AG09309 (cell line): ENCODE measurements at regions not wholly inside any gene's neighbourhood (a gene's known extent, or its start where the extent isn't known, plus 50 kb on each side); places are given as distances from the start of the nearest gene placed in this dataset.

Experiments used
- DNase-seq: peaks from one replicate; pipeline ENCODE4 v3.0.0-alpha.2; 2010; ENCODE audit warnings: low read depth
- H3K4me3 ChIP-seq: 2 replicates; pipeline ENCODE4 v1.5.1; 2011; ENCODE audit warnings: mild to moderate bottlenecking, low read depth, low read length, moderate library complexity; ENCODE audit not compliant: control insufficient read depth
- CTCF ChIP-seq: IDR thresholded peaks from 2 replicates; pipeline ENCODE4 v1.5.1; 2011; ENCODE audit warnings: mild to moderate bottlenecking, low read depth, low read length, inconsistent platforms; ENCODE audit not compliant: insufficient read depth, control insufficient read depth; ENCODE audit errors: missing control alignments

GRCh38 chr10:113987156-113987555 lies 56.5 kb upstream of the ADRB1 start:
- no peak for TF ChIP-seq CTCF

GRCh38 chr10:113987805-113988204 lies 55.9 kb upstream of the ADRB1 start:
- H3K4me3 ChIP-seq = no peak overlapping the region
- no peak for TF ChIP-seq CTCF
- no peak for DNase-seq

More at GRCh38 chr10:113987156-113987555, 56.5 kb upstream of the ADRB1 start:
- H3K4me3 ChIP-seq = no peak overlapping the region
- no peak for DNase-seq

- no peak for TF ChIP-seq CTCF
- no peak for DNase-seq
- H3K4me3 ChIP-seq = no peak overlapping the region
Measured at GRCh38 chr10:113988535-113988934, 55.1 kb upstream of the ADRB1 start.

DNA sequence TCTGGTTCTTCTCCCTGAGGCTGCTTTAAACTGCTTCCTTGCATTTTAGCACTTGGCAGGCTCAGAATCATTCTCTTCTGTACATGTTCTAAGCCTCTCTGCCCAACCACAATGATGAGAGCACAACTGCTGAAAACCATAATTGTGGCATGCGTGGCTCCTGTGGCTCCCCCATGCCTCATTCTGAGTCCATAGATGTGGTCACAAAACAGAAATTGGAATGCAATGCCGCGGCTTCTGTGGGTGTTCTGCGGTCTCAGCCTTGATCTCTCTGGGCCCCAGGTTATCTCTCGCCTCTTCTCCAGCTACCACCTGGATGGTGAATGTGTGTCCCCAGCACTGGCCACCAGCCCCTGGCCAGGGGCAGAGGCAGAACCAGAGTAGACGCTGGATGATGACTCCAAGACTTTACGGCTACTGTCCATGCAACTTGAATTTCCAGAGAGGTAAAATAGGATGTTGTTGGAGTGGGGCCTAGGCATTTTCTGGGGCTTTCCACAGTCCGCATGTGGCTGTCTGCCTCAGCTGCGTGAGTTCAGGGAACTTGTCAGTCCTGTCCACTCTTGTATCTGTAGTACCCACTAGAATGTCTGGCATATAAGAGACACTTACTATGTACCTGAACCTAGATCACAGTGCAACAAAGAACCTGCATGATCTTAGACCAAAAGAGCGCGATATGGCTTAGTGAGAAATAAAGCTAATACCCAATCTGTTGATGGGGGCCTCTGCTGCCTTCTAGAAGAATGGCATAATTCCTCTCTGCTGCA lies 52.4 kb upstream of the ADRB1 start:
- DNase-seq = no peak
- no peak for TF ChIP-seq CTCF
- no peak overlapping the region for H3K4me3 ChIP-seq

GRCh38 chr10:113992471-113993011 lies 51.1 kb upstream of the ADRB1 start:
- DNase-seq = no peak
- no peak for TF ChIP-seq CTCF

DNA sequence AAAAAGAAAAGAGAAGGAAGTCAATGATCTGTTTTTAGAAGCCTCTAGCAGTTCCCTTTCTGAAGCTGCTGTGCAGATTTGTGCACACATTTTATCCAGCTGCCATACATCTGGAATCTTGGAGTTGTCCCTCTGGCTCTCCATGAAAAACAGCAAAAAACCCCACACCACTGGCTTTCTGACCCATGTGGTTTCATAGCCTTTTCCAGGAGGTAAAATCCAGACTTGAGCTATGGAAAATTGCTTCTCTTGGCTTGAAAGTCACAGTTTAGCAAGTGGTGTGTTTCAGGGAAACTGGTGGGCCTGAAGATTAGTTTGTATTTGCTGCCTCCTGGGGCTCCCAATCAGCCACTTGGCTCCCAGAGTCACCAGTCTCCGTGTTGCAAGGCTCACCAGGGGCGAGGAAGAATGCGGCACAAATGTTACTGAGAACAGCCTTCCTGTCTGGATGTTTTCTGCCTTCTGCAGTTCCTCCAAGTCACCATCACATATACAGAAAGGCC lies 50.1 kb upstream of the ADRB1 start:
- DNase-seq = no peak
- no peak overlapping the region for H3K4me3 ChIP-seq
- TF ChIP-seq CTCF = no peak

More at GRCh38 chr10:113992471-113993011, 51.1 kb upstream of the ADRB1 start:
- no peak overlapping the region for H3K4me3 ChIP-seq
